Natural killer cell treated with Interleukin-12 subunit alpha and Interleukin-12 subunit beta and Interleukin-15 and Interleukin-18, amount 100 ng/mL, for 72 hours (primary cell): ENCODE measurements at regions not wholly inside any gene's neighbourhood (a gene's known extent, or its start where the extent isn't known, plus 50 kb on each side); places are given as distances from the start of the nearest gene placed in this dataset.

Source experiments
- ATAC-seq, 2 donors: fragments of 150-1000 bp; cut with Tn5 transposase in 1 of 2; sonication (Bioruptor Pico), chemical (Tn5 transposase) in 1 of 2; 2 replicates each; pipeline ENCODE4 v1.10.0; 2021
- DNase-seq: peaks from one replicate; pipeline ENCODE4 v3.0.0; 2022; ENCODE audit warnings: low spot score
- H3K27ac Mint-ChIP-seq, 2 donors: 1 replicate in 1 of 2; 2 replicates in 1 of 2; pipeline ENCODE4 v1.8.0; 2022; ENCODE audit warnings: mixed read lengths in 2 of 2, mild to moderate bottlenecking in 1 of 2, moderate library complexity in 1 of 2
- H3K27me3 Mint-ChIP-seq, 2 donors: 1 replicate in 1 of 2; 2 replicates in 1 of 2; pipeline ENCODE4 v1.8.0; 2022; ENCODE audit warnings: mixed read lengths in 2 of 2
- H3K36me3 Mint-ChIP-seq: one replicate; pipeline ENCODE4 v1.8.0; 2022; ENCODE audit warnings: mixed read lengths
- H3K4me1 Mint-ChIP-seq, 2 donors: 1 replicate in 1 of 2; 2 replicates in 1 of 2; pipeline ENCODE4 v1.8.0; 2022; ENCODE audit warnings: low read depth in 2 of 2, mixed read lengths in 2 of 2, mild to moderate bottlenecking in 1 of 2
- H3K4me3 Mint-ChIP-seq: one replicate; pipeline ENCODE4 v1.8.0; 2022; ENCODE audit warnings: mixed read lengths
- H3K9me3 Mint-ChIP-seq: 2 replicates; pipeline ENCODE4 v1.8.0; 2022; ENCODE audit warnings: mixed read lengths

- DNase-seq (no peak), ATAC-seq (no peak)
- H3K27ac Mint-ChIP-seq = no peak overlapping the region
- peaks cover 8% of the 10 kb centered on the region for H3K9me3 Mint-ChIP-seq
- no peaks in the 10 kb centered on the region for H3K36me3 Mint-ChIP-seq
- H3K4me1 Mint-ChIP-seq = no peaks in the 10 kb centered on the region
- no peaks in the 10 kb centered on the region for H3K27me3 Mint-ChIP-seq
- no peak overlapping the region for H3K4me3 Mint-ChIP-seq
These were observed 209.5 kb downstream of the ZIC1 start for GRCh38 chr3:147618691-147619090.

- no peak overlapping the region for H3K27ac Mint-ChIP-seq
- no peak overlapping the region for H3K4me3 Mint-ChIP-seq
- no peaks in the 10 kb centered on the region for H3K4me1 Mint-ChIP-seq
- H3K9me3 Mint-ChIP-seq = peaks cover 9% of the 10 kb centered on the region
- no peak for DNase-seq
- H3K27me3 Mint-ChIP-seq = no peaks in the 10 kb centered on the region
- ATAC-seq = no peak
- H3K36me3 Mint-ChIP-seq = no peaks in the 10 kb centered on the region
These were observed 210.9 kb downstream of the ZIC1 start for GRCh38 chr3:147619921-147620560.

- Mint-ChIP-seq H3K27me3 (no peaks in the 10 kb centered on the region), H3K9me3 (peaks cover 12% of the 10 kb centered on the region), H3K4me3 (no peak overlapping the region), H3K4me1 (no peaks in the 10 kb centered on the region), H3K36me3 (no peaks in the 10 kb centered on the region), H3K27ac (no peak overlapping the region)
- no peak for ATAC-seq
- DNase-seq = no peak
These were observed 211.7 kb downstream of the ZIC1 start for GRCh38 chr3:147620906-147621305.

- no peak for ATAC-seq
- H3K27ac Mint-ChIP-seq = no peak overlapping the region
These were observed 221.8 kb downstream of the ZIC1 start for GRCh38 chr3:147630921-147631415.

GRCh38 chr3:147640781-147641180 is 231.6 kb downstream of the ZIC1 start:
- no peak overlapping the region for H3K27ac Mint-ChIP-seq
- H3K4me3 Mint-ChIP-seq = no peak overlapping the region
- H3K4me1 Mint-ChIP-seq = no peaks in the 10 kb centered on the region
- DNase-seq = no peak
- peaks cover 22% of the 10 kb centered on the region for H3K9me3 Mint-ChIP-seq
- no peak for ATAC-seq
- H3K27me3 Mint-ChIP-seq = no peaks in the 10 kb centered on the region
- H3K36me3 Mint-ChIP-seq = no peaks in the 10 kb centered on the region

More at GRCh38 chr3:147630921-147631415, 221.8 kb downstream of the ZIC1 start:
- no peak for DNase-seq
- H3K27me3 Mint-ChIP-seq = no peaks in the 10 kb centered on the region
- H3K4me1 Mint-ChIP-seq = no peaks in the 10 kb centered on the region
- H3K4me3 Mint-ChIP-seq = no peak overlapping the region
- H3K9me3 Mint-ChIP-seq = peaks cover 9% of the 10 kb centered on the region
- no peaks in the 10 kb centered on the region for H3K36me3 Mint-ChIP-seq

- no peak for ATAC-seq
- H3K4me3 Mint-ChIP-seq = no peak overlapping the region
- no peaks in the 10 kb centered on the region for H3K36me3 Mint-ChIP-seq
- DNase-seq = no peak
- no peaks in the 10 kb centered on the region for H3K4me1 Mint-ChIP-seq
- peaks cover 7% of the 10 kb centered on the region for H3K9me3 Mint-ChIP-seq
- no peaks in the 10 kb centered on the region for H3K27me3 Mint-ChIP-seq
- no peak overlapping the region for H3K27ac Mint-ChIP-seq
These were observed 236.6 kb downstream of the ZIC1 start for GRCh38 chr3:147645761-147646160.

GRCh38 chr3:147649475-147649874 is 240.3 kb downstream of the ZIC1 start:
- H3K27me3 Mint-ChIP-seq = no peaks in the 10 kb centered on the region
- H3K27ac Mint-ChIP-seq = no peak overlapping the region
- H3K4me3 Mint-ChIP-seq = no peak overlapping the region
- H3K36me3 Mint-ChIP-seq = no peaks in the 10 kb centered on the region
- peaks cover 10% of the 10 kb centered on the region for H3K9me3 Mint-ChIP-seq
- ATAC-seq = no peak
- DNase-seq = no peak
- H3K4me1 Mint-ChIP-seq = no peaks in the 10 kb centered on the region

GRCh38 chr3:147651107-147651778 is 242.1 kb downstream of the ZIC1 start:
- DNase-seq (no peak), ATAC-seq (no peak)
- H3K4me3 Mint-ChIP-seq = no peak overlapping the region
- peaks cover 8% of the 10 kb centered on the region for H3K9me3 Mint-ChIP-seq
- H3K36me3 Mint-ChIP-seq = no peaks in the 10 kb centered on the region
- H3K27me3 Mint-ChIP-seq = no peaks in the 10 kb centered on the region
- no peak overlapping the region for H3K27ac Mint-ChIP-seq
- no peaks in the 10 kb centered on the region for H3K4me1 Mint-ChIP-seq

- no peak for ATAC-seq
- H3K4me3 Mint-ChIP-seq = no peak overlapping the region
These were observed 243.6 kb downstream of the ZIC1 start for GRCh38 chr3:147652651-147653366.

GRCh38 chr3:147653367-147653923 is 244.3 kb downstream of the ZIC1 start:
- ATAC-seq (no peak), DNase-seq (no peak)
- no peaks in the 10 kb centered on the region for H3K27me3 Mint-ChIP-seq
- H3K4me1 Mint-ChIP-seq = no peaks in the 10 kb centered on the region
- H3K27ac Mint-ChIP-seq = no peak overlapping the region
- H3K4me3 Mint-ChIP-seq = no peak overlapping the region
- no peaks in the 10 kb centered on the region for H3K36me3 Mint-ChIP-seq
- peaks cover 3% of the 10 kb centered on the region for H3K9me3 Mint-ChIP-seq

More at GRCh38 chr3:147652651-147653366, 243.6 kb downstream of the ZIC1 start:
- H3K36me3 Mint-ChIP-seq = no peaks in the 10 kb centered on the region
- DNase-seq = no peak
- H3K27ac Mint-ChIP-seq = no peak overlapping the region
- H3K4me1 Mint-ChIP-seq = no peaks in the 10 kb centered on the region
- H3K27me3 Mint-ChIP-seq = no peaks in the 10 kb centered on the region
- H3K9me3 Mint-ChIP-seq = peaks cover 4% of the 10 kb centered on the region

- H3K9me3 Mint-ChIP-seq = peaks cover 6% of the 10 kb centered on the region
- no peak overlapping the region for H3K4me3 Mint-ChIP-seq
- H3K27ac Mint-ChIP-seq = no peak overlapping the region
- H3K36me3 Mint-ChIP-seq = no peaks in the 10 kb centered on the region
- H3K4me1 Mint-ChIP-seq = no peaks in the 10 kb centered on the region
- DNase-seq (no peak), ATAC-seq (no peak)
- no peaks in the 10 kb centered on the region for H3K27me3 Mint-ChIP-seq
These were observed 245.7 kb downstream of the ZIC1 start for GRCh38 chr3:147654827-147655226.

- Mint-ChIP-seq H3K4me3 (no peak overlapping the region), H3K36me3 (no peaks in the 10 kb centered on the region), H3K27me3 (no peaks in the 10 kb centered on the region), H3K27ac (no peak overlapping the region), H3K9me3 (peaks cover 6% of the 10 kb centered on the region), H3K4me1 (no peaks in the 10 kb centered on the region)
- ATAC-seq (no peak), DNase-seq (no peak)
These were observed 246.1 kb downstream of the ZIC1 start for GRCh38 chr3:147655236-147655635.

- Mint-ChIP-seq H3K27me3 (no peaks in the 10 kb centered on the region), H3K36me3 (no peaks in the 10 kb centered on the region), H3K4me1 (no peaks in the 10 kb centered on the region), H3K9me3 (peaks cover 6% of the 10 kb centered on the region), H3K4me3 (no peak overlapping the region), H3K27ac (no peak overlapping the region)
- DNase-seq = no peak
- ATAC-seq = no peak
These were observed 246.9 kb downstream of the ZIC1 start for GRCh38 chr3:147656023-147656422.

- Mint-ChIP-seq H3K4me3 (no peak overlapping the region), H3K27me3 (no peaks in the 10 kb centered on the region), H3K36me3 (no peaks in the 10 kb centered on the region), H3K9me3 (peaks cover 4% of the 10 kb centered on the region), H3K4me1 (no peaks in the 10 kb centered on the region), H3K27ac (no peak overlapping the region)
- no peak for DNase-seq
- ATAC-seq = no peak
These were observed 252.8 kb downstream of the ZIC1 start for GRCh38 chr3:147661916-147662315.
